H1 (cell line): ENCODE measurements at regions not wholly inside any gene's neighbourhood (a gene's known extent, or its start where the extent isn't known, plus 50 kb on each side); places are given as distances from the start of the nearest gene placed in this dataset.

Experiments
- BCL11A ChIP-seq, 2 experiments: IDR thresholded peaks; one replicate each; pipeline ENCODE4 v1.6.1; 2011; ENCODE audit warnings: low read depth in 2 of 2, low read length in 2 of 2, mild to moderate bottlenecking in 2 of 2
- EGR1 ChIP-seq: IDR thresholded peaks from 2 replicates; pipeline ENCODE4 v1.6.1; 2011; ENCODE audit warnings: low read depth, low read length, borderline replicate concordance
- KDM1A ChIP-seq: fragments of 200-600, 300-600 bp; sonication (generic); IDR thresholded peaks from 2 replicates; pipeline ENCODE4 v1.7.1; 2016; ENCODE audit warnings: mild to moderate bottlenecking, low read length, borderline replicate concordance
- RXRA ChIP-seq: IDR thresholded peaks from 2 replicates; pipeline ENCODE4 v1.6.1; 2011; ENCODE audit warnings: low read depth, mild to moderate bottlenecking, low read length, moderate library complexity; ENCODE audit not compliant: insufficient read depth
- TCF12 ChIP-seq: IDR thresholded peaks from 2 replicates; pipeline ENCODE4 v1.6.1; 2011; ENCODE audit warnings: low read depth, mild to moderate bottlenecking, low read length
- TF ChIP-seq, protein P1 (sequence below), 3 experiments: IDR thresholded peaks; 1 replicate in 2 of 3; 2 replicates in 1 of 3; pipeline versions ENCODE4 v1.5.1 to v1.6.1; 2011; ENCODE audit warnings: low read length in 3 of 3, mild to moderate bottlenecking in 3 of 3, inconsistent platforms in 2 of 3, low read depth in 1 of 3, moderate library complexity in 1 of 3; ENCODE audit not compliant: insufficient read depth in 1 of 3; ENCODE audit errors: control extremely low read depth in 1 of 3

- no peak for TF ChIP-seq EGR1
- TF ChIP-seq, protein P1, sequence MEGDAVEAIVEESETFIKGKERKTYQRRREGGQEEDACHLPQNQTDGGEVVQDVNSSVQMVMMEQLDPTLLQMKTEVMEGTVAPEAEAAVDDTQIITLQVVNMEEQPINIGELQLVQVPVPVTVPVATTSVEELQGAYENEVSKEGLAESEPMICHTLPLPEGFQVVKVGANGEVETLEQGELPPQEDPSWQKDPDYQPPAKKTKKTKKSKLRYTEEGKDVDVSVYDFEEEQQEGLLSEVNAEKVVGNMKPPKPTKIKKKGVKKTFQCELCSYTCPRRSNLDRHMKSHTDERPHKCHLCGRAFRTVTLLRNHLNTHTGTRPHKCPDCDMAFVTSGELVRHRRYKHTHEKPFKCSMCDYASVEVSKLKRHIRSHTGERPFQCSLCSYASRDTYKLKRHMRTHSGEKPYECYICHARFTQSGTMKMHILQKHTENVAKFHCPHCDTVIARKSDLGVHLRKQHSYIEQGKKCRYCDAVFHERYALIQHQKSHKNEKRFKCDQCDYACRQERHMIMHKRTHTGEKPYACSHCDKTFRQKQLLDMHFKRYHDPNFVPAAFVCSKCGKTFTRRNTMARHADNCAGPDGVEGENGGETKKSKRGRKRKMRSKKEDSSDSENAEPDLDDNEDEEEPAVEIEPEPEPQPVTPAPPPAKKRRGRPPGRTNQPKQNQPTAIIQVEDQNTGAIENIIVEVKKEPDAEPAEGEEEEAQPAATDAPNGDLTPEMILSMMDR (IDR thresholded peaks at IDR 0.05; ENCODE audit: control extremely low read depth in 1 of 3, insufficient read depth in 1 of 3, low read depth in 1 of 3, low read length in 3 of 3): no peak
- no peak for TF ChIP-seq TCF12
- TF ChIP-seq RXRA: no peak
- TF ChIP-seq KDM1A: no peak
- no peak for TF ChIP-seq BCL11A (IDR thresholded peaks at IDR 0.05; ENCODE audit: low read depth in 2 of 2, low read length in 2 of 2)
Observed at GRCh38 chr1:219778110-219778509, 150.2 kb downstream of the SLC30A10 start (continued).
